ENCODE measurements at regions not wholly inside any gene's neighbourhood (a gene's known extent, or its start where the extent isn't known, plus 50 kb on each side); places are given as distances from the start of the nearest gene placed in this dataset.

GRCh38 chr4:38232741-38233140 is 272.5 kb downstream of the PTTG2 start:
- Histone ChIP-seq H3K9me3 (replicated peaks; ENCODE audit: control insufficient read depth, insufficient read depth, low read depth, low read length) (no peaks in the 10 kb centered on the region), H4K20me1 (replicated peaks; ENCODE audit: control insufficient read depth, insufficient read depth, low read length) (no peaks in the 10 kb centered on the region), H3K27me3 (ENCODE audit: control insufficient read depth in 2 of 2, insufficient read depth in 2 of 2, low read length in 2 of 2) (no peaks in the 10 kb centered on the region), H3K79me2 (ENCODE audit: control insufficient read depth, insufficient read depth, low read length) (no peaks in the 10 kb centered on the region), H3K27ac (ENCODE audit: extremely low read depth, low read depth, low read length) (no peak overlapping the region), H2AFZ (ENCODE audit: low read depth, low read length) (no peak overlapping the region), H3K4me3 (no peak overlapping the region), H3K9ac (ENCODE audit: insufficient read depth in 1 of 2, low read depth in 2 of 2, low read length in 2 of 2) (no peak overlapping the region), H3K4me1 (replicated peaks in 1 of 2; ENCODE audit: control insufficient read depth in 2 of 2, insufficient read depth in 2 of 2, low read length in 2 of 2) (peaks cover 15 to 20% of the 10 kb centered on the region in 2 experiments), H3K36me3 (ENCODE audit: control insufficient read depth, insufficient read depth, low read length) (no peaks in the 10 kb centered on the region), H3K9me1 (ENCODE audit: control insufficient read depth, insufficient read depth, low read length) (no peaks in the 10 kb centered on the region), H3K4me2 (ENCODE audit: insufficient read depth, low read length) (no peak overlapping the region)
- intact Hi-C loops (cut with micrococcal nuclease): no loop called here
- CTCF ChIA-PET (ENCODE audit: low intra/inter-chr PET ratio): no interaction called here
- ATAC-seq: no peak
- no TSS peak for BruUV-seq (replicated peaks)
- no peak for FAIRE-seq
- TF ChIP-seq SMARCA4 (IDR thresholded peaks at IDR 0.05): no peak
- POLR2A ChIA-PET: interaction anchor here (0.8 to 1.0 kb wide), 2 partner anchors 12 to 42 kb away, joined by 3 to 6 read pairs; no protein-coding TSS in a partner anchor
- in situ Hi-C loops (cut with MboI): no loop called here
- no peak for DNase-seq (ENCODE audit: extremely low read depth in 1 of 4, low spot score in 3 of 4)

- FAIRE-seq (no peak), ATAC-seq (no peak), DNase-seq (ENCODE audit: extremely low read depth in 1 of 4, low spot score in 3 of 4) (no peak)
- Histone ChIP-seq H2AFZ (ENCODE audit: low read depth, low read length) (no peak overlapping the region), H3K27ac (ENCODE audit: extremely low read depth, low read depth, low read length) (no peak overlapping the region), H3K4me2 (ENCODE audit: insufficient read depth, low read length) (no peak overlapping the region), H3K79me2 (ENCODE audit: control insufficient read depth, insufficient read depth, low read length) (no peaks in the 10 kb centered on the region), H4K20me1 (replicated peaks; ENCODE audit: control insufficient read depth, insufficient read depth, low read length) (no peaks in the 10 kb centered on the region), H3K4me1 (replicated peaks in 1 of 2; ENCODE audit: control insufficient read depth in 2 of 2, insufficient read depth in 2 of 2, low read length in 2 of 2) (peaks cover 15 to 20% of the 10 kb centered on the region in 2 experiments), H3K36me3 (ENCODE audit: control insufficient read depth, insufficient read depth, low read length) (no peaks in the 10 kb centered on the region), H3K9ac (ENCODE audit: insufficient read depth in 1 of 2, low read depth in 2 of 2, low read length in 2 of 2) (no peak overlapping the region), H3K27me3 (ENCODE audit: control insufficient read depth in 2 of 2, insufficient read depth in 2 of 2, low read length in 2 of 2) (no peaks in the 10 kb centered on the region), H3K9me1 (ENCODE audit: control insufficient read depth, insufficient read depth, low read length) (no peaks in the 10 kb centered on the region), H3K4me3 (no peak overlapping the region), H3K9me3 (replicated peaks; ENCODE audit: control insufficient read depth, insufficient read depth, low read depth, low read length) (no peaks in the 10 kb centered on the region)
- ChIA-PET CTCF (ENCODE audit: low intra/inter-chr PET ratio) (interaction anchor here (0.6 kb wide), 1 partner anchor 476 kb away, joined by 3 read pairs; no protein-coding TSS in a partner anchor), POLR2A (interaction anchor here (1.0 kb wide), 1 partner anchor 13 kb away, joined by 6 read pairs; no protein-coding TSS in a partner anchor)
- intact Hi-C loops (cut with micrococcal nuclease) (no loop called here), in situ Hi-C loops (cut with MboI) (no loop called here)
- WGBS (ENCODE audit: insufficient coverage, low coverage, missing lambda C conversion rate): 30% methylated on average over 5 of the region's 6 CpGs
- TF ChIP-seq ZNF197 (CRISPR knock-in tag; IDR thresholded peaks at IDR 0.05; ENCODE audit: low read depth) (no peak), ZNF384 (IDR thresholded peaks at IDR 0.05; ENCODE audit: low read depth, low read length) (0 out of 2 replicates have a peak, but pooled peaks have one; percentile 20)
- BruUV-seq (replicated peaks): no TSS peak
These were observed 273.7 kb downstream of the PTTG2 start for GRCh38 chr4:38233727-38234480.

Measured in K562 (cell line).